Suprapubic skin (tissue), 4 donors: ENCODE measurements at regions not wholly inside any gene's neighbourhood (a gene's known extent, or its start where the extent isn't known, plus 50 kb on each side); places are given as distances from the start of the nearest gene placed in this dataset.

Experiments used
- DNase-seq, 2 donors: peaks; one replicate each; pipeline ENCODE4 v3.0.0-alpha.2; 2019; ENCODE audit warnings: low spot score in 2 of 2
- H3K27ac ChIP-seq: fragments of 200-600 bp; sonication (generic); one replicate; pipeline ENCODE4 v1.5.1; 2019
- H3K27me3 ChIP-seq: fragments of 200-600 bp; sonication (generic); one replicate; pipeline ENCODE4 v1.5.1; 2019
- H3K36me3 ChIP-seq: fragments of 200-600 bp; sonication (generic); one replicate; pipeline ENCODE4 v1.5.1; 2019
- H3K4me1 ChIP-seq: fragments of 200-600 bp; sonication (generic); one replicate; pipeline ENCODE4 v1.5.1; 2019
- H3K4me3 ChIP-seq: fragments of 200-600 bp; sonication (generic); one replicate; pipeline ENCODE4 v1.5.1; 2019; ENCODE audit warnings: mild to moderate bottlenecking
- H3K9me3 ChIP-seq: fragments of 200-600 bp; sonication (generic); one replicate; pipeline ENCODE4 v1.5.1; 2019
- EP300 ChIP-seq: sonication (generic); formaldehyde crosslinking; IDR thresholded peaks from one replicate; pipeline ENCODE4 v1.6.1; 2017; ENCODE audit warnings: antibody characterized with exemption
- POLR2A ChIP-seq, 2 donors: fragments of 450-650 bp; IDR thresholded peaks; one replicate each; pipeline ENCODE4 v1.6.1; 2017; ENCODE audit warnings: antibody characterized with exemption in 2 of 2, mild to moderate bottlenecking in 2 of 2, moderate library complexity in 2 of 2
- POLR2AphosphoS5 ChIP-seq, 3 donors: sonication (generic); formaldehyde crosslinking; IDR thresholded peaks; one replicate each; pipeline ENCODE4 v1.6.1; 2017; ENCODE audit warnings: antibody characterized with exemption in 3 of 3
- WGBS: methylation state at CpG from one replicate; pipeline ENCODE4 v1.1.5; 2018; 5-methylcytosine and 5-hydroxymethylcytosine counted together
- TF ChIP-seq, protein P1 (sequence below), 2 donors: fragments of 200-600 bp in 1 of 2; fragments of 450-650 bp in 1 of 2; sonication (generic) in 1 of 2; IDR thresholded peaks; one replicate each; pipeline ENCODE4 v1.5.1; 2016 to 2019; ENCODE audit warnings: antibody characterized with exemption in 2 of 2, mild to moderate bottlenecking in 1 of 2, moderate library complexity in 1 of 2

DNA sequence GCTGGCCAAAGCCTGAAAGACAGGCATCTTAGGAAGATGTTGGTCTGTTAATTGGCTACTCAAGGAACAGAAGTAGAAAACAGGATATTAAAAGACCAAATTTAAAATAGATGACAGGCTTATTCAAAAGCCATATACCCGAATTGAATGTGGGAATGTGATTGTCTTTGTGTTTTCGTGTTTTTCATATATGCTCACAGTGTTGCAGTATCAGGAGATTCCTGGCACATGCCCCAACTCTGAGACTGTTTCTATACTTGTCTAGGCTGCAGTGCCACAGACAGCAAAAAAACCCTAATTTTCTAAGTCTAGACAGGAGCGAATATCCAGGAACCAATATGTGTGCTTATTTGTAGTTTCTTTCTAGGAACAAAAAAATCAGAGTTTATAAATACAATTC lies 57.4 kb upstream of the KRR1 start:
- 58% methylated on average over 3 of the region's 3 CpGs for WGBS
- no peak overlapping the region for H3K27ac ChIP-seq
- TF ChIP-seq EP300 (no peak), POLR2AphosphoS5 (IDR thresholded peaks at IDR 0.05) (no peak), POLR2A (IDR thresholded peaks at IDR 0.05) (no peak)
- TF ChIP-seq, protein P1, sequence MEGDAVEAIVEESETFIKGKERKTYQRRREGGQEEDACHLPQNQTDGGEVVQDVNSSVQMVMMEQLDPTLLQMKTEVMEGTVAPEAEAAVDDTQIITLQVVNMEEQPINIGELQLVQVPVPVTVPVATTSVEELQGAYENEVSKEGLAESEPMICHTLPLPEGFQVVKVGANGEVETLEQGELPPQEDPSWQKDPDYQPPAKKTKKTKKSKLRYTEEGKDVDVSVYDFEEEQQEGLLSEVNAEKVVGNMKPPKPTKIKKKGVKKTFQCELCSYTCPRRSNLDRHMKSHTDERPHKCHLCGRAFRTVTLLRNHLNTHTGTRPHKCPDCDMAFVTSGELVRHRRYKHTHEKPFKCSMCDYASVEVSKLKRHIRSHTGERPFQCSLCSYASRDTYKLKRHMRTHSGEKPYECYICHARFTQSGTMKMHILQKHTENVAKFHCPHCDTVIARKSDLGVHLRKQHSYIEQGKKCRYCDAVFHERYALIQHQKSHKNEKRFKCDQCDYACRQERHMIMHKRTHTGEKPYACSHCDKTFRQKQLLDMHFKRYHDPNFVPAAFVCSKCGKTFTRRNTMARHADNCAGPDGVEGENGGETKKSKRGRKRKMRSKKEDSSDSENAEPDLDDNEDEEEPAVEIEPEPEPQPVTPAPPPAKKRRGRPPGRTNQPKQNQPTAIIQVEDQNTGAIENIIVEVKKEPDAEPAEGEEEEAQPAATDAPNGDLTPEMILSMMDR (IDR thresholded peaks at IDR 0.05): no peak

DNA sequence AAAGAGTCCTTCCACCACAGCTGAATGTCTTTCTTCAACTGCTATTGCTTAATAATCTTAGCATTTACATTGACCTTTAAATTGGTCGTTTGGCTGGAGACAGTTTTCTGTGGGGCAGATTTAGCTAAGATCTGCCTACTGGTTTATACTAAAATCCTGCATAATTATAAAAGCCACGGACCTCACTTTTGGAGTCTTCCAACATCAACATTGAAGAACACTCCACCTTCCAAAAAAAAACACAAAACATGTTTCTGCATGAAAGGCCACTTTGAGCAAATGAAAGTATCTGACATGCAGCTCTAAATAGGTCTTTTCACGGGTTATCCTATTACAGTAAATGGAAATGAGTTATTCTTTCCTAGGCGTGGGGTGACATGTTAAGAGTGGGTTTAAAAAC lies 57.0 kb upstream of the KRR1 start:
- Histone ChIP-seq H3K4me1 (peaks cover 8% of the 10 kb centered on the region), H3K9me3 (no peaks in the 10 kb centered on the region), H3K4me3 (no peak overlapping the region), H3K27me3 (no peaks in the 10 kb centered on the region), H3K36me3 (no peaks in the 10 kb centered on the region), H3K27ac (no peak overlapping the region)
- TF ChIP-seq POLR2AphosphoS5 (IDR thresholded peaks at IDR 0.05): no peak
- no peak for TF ChIP-seq EP300
- TF ChIP-seq, protein P1 (IDR thresholded peaks at IDR 0.05): no peak
- no peak for TF ChIP-seq POLR2A (IDR thresholded peaks at IDR 0.05)
- DNase-seq: no peak
- WGBS: 53% methylated on average over 4 of the region's 4 CpGs

More for the DNA sequence above, 57.4 kb upstream of the KRR1 start:
- Histone ChIP-seq H3K9me3 (no peaks in the 10 kb centered on the region), H3K36me3 (no peaks in the 10 kb centered on the region), H3K27me3 (no peaks in the 10 kb centered on the region), H3K4me1 (peaks cover 8% of the 10 kb centered on the region), H3K4me3 (no peak overlapping the region)
- no peak for DNase-seq

DNA sequence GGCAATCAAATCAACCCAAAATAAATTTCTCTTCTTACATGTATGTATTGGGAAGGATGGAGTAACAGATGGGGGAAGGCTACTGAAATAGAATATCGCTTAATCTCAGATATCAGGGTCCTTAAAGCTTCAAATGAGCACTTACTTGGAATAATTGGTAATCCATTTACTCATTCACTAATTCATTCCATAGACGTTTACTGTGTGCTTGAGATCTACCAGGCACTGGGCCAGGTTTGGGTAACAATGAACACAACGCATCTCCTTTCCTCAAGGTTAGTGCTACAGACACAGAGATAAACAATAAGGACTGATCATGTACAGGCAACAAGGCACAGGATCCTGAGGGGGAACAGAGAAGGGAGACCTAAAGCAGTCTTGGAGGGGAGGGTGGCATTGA lies 54.4 kb upstream of the KRR1 start:
- H3K9me3 ChIP-seq: no peaks in the 10 kb centered on the region
- H3K27me3 ChIP-seq: no peaks in the 10 kb centered on the region
- peaks cover 5% of the 10 kb centered on the region for H3K4me1 ChIP-seq
- WGBS: 84% methylated on average over 3 of the region's 3 CpGs
- TF ChIP-seq POLR2AphosphoS5 (IDR thresholded peaks at IDR 0.05) (no peak), EP300 (no peak), POLR2A (IDR thresholded peaks at IDR 0.05) (no peak)
- TF ChIP-seq, protein P1 (IDR thresholded peaks at IDR 0.05): no peak
- H3K4me3 ChIP-seq: no peak overlapping the region
- no peaks in the 10 kb centered on the region for H3K36me3 ChIP-seq
- H3K27ac ChIP-seq: no peak overlapping the region
- no peak for DNase-seq

DNA sequence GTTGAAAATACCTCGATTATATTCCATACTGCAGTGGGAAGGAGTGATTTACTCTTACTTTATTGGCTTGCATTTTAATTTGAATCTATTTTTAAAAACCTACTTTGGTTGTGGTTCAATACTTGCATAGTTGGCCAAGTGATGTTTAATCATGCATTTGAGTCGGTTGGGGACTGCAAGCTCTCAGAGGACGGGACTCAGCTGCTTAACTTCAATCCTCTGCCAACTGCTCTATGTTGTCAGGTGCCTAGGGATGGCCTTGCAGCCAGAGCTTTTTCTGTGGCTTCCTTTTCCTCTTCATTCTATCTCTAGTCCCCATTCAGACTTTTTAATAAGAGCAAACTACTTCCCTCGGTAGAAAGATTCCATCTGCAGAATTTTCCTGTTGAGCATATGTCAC lies 53.4 kb upstream of the KRR1 start:
- H3K27me3 ChIP-seq: no peaks in the 10 kb centered on the region
- H3K4me3 ChIP-seq: no peak overlapping the region
- H3K4me1 ChIP-seq: peaks cover 2% of the 10 kb centered on the region
- TF ChIP-seq POLR2A (IDR thresholded peaks at IDR 0.05) (no peak), POLR2AphosphoS5 (IDR thresholded peaks at IDR 0.05) (no peak), EP300 (no peak)
- TF ChIP-seq, protein P1 (IDR thresholded peaks at IDR 0.05): no peak
- H3K36me3 ChIP-seq: no peaks in the 10 kb centered on the region
- no peak for DNase-seq
- H3K9me3 ChIP-seq: no peaks in the 10 kb centered on the region
- WGBS: 43% methylated on average over 4 of the region's 4 CpGs
- no peak overlapping the region for H3K27ac ChIP-seq

DNA sequence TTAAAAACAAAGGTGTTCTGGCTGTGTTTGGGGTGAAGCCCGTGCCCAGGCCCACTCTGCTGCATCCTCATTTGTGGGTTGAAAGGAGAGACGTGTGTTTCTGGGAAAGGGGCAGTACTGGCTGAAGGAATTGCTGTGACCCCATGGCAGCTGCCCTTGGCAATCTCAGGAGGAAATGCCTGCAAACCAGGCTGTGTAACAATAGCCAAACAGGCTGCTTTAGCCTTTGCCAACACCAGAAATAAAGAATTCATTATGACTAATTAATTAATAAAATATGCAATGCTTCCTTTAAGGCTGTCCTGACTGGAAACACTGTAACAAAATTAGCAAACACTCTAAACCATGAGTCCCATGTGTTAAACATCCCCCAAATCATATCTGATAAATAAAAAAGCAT lies 53.0 kb upstream of the KRR1 start:
- Histone ChIP-seq H3K4me1 (peaks cover 2% of the 10 kb centered on the region), H3K27ac (no peak overlapping the region), H3K9me3 (no peaks in the 10 kb centered on the region), H3K27me3 (no peaks in the 10 kb centered on the region), H3K4me3 (no peak overlapping the region), H3K36me3 (no peaks in the 10 kb centered on the region)
- TF ChIP-seq POLR2A (IDR thresholded peaks at IDR 0.05) (no peak), POLR2AphosphoS5 (IDR thresholded peaks at IDR 0.05) (no peak), EP300 (no peak)
- TF ChIP-seq, protein P1 (IDR thresholded peaks at IDR 0.05): no peak
- 35% methylated on average over 2 of the region's 2 CpGs for WGBS
- DNase-seq: no peak
